HG03460 (cell line): ENCODE measurements at regions not wholly inside any gene's neighbourhood (a gene's known extent, or its start where the extent isn't known, plus 50 kb on each side); places are given as distances from the start of the nearest gene placed in this dataset.
"Not testable (repeated sequence)": the region's sequence is repeated elsewhere in the genome, so short reads cannot be mapped to it uniquely, and the experiment has no call there.

ENCODE experiments used
- ATAC-seq: cut with Tn5 transposase; IDR thresholded peaks from one replicate; pipeline ENCODE4 v1.9.1; 2021; ENCODE audit not compliant: unreplicated experiment

DNA sequence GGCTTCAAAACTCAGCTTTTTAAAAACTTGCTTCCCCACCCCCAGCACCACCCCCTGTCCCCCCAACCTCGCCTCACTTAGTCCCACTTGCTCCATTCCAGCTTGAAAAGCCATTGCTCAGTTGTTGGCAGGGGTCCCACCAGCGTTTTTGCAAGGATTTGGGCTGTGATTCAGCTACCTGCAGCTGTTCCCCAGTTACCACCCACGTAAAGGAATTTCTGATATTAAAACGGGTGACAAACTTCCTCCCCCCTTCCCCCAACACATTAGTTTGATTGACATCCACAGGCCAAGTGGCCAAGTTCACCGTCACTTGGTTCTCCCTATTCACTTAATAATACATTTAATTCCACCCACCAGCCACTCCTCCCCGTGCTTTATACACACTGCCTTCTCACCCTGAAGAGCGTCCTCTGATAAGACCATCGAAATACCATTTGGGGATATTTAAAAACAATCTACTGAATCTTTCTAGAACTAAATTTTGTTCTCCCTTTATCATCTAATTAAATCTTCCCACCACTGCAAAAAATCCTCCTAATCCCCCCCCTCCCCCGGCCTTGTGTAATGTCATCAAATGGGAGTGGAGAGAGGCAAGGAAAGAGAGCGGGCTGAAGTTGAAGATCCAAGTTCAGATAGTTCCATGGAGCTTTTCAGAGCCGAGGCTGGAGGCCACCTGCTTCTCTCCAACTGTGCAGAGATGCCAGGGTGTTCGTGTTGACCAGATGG, 55.1 kb downstream of the SOX9 start:
- no peak for ATAC-seq

DNA sequence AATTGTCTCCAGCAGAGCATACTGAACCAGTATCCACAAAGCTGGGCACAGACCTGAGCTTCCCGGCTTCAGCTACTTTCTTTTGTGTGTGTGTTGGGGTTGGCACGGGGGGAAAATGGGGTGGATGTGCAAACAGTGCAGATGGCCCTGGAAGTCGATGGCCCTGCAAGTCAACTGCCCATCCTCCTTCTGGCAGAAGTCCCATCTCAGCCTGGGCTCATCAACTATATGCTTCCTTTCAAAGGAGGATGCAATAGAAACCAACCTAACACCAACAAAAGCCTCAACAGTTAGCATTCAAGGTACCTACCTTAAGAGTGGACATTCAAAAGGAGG, 55.7 kb downstream of the SOX9 start:
- ATAC-seq: no peak

DNA sequence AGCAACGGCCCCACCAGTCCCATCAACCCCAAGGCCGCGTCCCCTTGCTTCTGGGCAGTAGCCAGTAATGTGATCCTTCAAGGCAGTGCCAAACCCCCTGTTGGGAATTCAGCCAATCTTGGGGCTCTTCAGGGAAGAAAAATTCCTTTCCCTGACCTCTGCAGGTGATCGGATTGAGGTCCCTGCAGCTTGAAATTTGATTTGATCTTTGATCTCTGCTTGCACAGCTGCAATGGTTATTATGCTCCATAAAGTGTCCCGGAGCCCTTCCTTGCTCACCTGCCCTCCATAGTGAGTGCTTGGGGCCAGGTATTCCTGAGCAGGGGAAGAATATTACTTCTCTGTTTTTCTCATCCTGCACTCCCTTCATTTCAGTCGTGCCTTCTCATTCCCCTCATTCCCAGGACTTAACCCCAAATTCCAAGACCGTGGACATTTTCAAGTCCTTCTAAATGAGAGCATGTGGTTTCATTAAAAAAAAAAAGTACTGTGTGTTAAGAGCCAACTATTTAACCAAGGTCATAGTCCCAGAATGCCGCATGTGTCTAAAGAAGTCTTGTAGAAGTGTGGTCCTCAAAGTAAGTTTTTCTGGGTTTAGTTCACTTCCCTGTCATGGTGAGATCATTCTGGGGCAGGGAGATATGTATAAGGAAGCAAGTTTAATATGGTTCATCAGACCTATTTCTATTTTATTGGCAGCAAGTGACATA, 56.3 kb downstream of the SOX9 start:
- no peak for ATAC-seq

DNA sequence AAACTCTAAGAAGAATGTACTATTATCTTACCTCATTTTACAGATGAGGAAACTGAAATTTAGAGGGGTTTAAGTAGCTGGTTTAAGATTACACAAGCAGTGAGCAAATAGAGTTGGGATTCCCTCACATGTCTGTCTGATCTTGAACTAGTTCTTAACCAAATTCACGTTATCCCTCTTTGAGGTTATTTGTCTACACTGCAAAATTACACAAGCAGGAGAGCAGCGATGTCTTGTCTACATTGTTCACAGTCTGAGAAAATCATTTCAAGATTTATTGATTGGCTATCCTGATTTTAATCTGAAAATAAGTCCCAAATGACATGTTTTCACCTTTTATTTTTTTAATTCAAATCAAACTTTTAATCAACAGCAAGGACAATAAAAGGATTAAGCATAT, 56.9 kb downstream of the SOX9 start:
- ATAC-seq: no peak

DNA sequence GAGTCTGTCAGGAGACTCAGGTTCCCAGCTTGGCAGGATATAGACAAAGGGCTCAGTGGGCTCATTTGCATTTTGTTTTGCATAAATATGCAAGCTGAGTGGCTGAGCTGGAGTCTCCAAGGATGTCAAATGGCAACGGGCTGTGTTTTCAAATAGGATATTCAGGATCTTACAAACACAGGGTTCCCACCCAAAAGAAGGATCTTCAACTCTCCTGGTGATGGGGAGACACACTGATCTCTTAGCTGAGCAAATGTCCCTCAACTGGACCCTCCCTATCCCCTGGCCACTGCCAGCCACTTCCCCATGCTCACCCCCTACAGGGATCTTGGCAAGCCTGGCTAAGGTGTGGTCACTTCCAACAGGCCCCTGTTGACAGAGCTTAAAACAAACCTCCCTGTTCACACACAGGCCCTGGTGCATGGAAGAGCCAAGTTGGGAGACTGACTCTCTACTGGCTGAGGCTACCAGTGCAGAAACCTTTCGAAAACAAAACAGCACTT, 61.6 kb downstream of the SOX9 start:
- no peak for ATAC-seq

DNA sequence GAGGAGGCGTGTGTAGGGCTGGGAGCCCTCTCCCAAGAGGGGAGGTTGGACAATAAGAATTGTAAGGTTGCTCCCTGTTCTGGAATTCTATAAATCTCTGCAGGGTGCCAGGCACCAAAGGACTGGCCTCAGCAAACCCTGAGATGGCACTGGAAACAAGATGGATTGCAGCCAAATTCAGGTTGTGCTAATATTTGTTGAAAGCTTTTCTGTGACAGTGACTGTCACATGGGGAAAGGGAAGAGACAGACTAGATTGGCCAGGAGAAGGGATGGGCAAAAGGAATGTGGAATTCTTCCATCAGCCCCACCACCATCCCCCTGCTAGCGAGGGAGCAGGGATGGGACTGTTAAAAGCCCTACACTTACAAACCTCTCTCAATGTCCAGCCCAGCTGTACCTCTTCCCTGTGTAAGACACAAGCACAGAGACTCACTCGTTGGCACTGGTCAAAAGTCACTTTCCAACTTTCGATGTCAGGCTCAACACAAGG, 62.4 kb downstream of the SOX9 start:
- no peak for ATAC-seq

DNA sequence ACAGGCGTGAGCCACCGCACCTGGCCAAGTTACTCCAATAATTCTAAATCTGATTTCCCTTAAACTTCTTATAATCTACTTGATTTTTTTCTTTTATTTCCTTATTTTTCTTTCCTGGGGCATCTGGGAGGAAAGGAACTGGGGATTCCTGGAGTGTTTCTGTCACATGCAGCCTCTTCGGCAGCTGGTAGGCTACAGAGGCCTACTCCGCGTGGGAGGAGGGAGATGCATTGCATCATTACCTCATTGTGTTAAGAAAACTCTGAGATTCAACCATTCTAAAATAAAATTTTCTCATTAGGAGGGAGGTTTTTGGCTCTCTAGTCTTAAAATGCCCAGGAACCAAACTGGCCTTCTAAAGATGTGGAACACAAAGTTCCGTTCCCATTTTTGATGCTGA, 64.0 kb downstream of the SOX9 start:
- no peak for ATAC-seq

DNA sequence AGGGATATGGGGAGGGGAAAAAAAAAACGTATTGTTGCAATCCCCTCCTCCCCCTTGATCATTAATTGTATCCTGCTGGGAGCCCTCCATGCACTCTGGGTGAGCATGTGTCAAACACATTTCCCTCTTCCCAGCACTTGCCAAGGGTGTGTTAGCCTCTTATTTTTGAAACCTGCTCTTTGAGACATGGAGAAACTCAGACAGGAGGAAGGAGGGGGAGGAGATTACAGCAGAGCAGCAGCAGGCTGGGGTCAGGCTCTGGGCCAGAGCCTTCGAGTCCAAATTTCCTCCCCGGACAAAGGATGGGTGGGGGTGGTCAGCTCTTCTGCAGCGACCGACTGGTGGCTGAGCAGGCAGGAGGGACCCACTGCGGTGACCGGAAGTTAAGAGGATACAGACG, 64.7 kb downstream of the SOX9 start:
- no peak for ATAC-seq

DNA sequence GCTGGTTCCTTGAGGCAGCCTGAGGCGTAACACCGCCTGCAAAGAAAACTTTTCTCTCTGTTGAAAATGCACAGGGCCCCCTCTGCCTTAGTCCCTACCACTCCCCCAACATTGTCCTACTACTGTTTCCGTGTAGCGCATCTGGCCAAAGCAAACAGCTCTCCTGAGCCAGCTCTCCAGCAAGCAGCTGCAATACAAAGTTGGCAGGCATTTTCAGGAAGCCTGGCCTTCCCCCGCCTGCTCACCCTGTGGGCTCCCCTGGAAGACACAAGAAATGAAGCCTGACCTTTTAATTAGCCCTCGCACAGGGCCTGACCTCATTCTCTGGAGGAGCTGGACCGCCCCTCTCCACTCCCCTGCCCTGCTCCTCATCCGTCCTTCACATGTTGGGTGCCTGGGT, 66.7 kb downstream of the SOX9 start:
- no peak for ATAC-seq

DNA sequence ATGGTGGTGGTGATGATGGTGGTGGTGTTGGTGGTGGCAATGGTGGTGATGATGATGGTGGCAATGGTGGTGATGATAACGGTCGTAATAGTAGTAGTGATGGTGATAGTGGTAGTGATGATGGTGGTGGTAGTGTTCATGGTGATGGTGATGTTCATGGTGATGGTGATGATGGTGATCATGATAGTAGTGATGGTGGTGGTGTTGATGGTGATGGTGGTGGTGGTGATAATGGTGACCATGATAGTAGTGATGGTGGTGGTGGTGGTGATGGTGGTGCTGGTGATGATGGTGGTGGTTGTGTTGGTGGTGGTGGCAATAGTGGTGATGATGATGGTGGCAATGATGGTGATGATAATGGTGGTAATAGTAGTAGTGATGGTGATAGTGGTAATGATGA, 68.0 kb downstream of the SOX9 start:
- no peak for ATAC-seq

DNA sequence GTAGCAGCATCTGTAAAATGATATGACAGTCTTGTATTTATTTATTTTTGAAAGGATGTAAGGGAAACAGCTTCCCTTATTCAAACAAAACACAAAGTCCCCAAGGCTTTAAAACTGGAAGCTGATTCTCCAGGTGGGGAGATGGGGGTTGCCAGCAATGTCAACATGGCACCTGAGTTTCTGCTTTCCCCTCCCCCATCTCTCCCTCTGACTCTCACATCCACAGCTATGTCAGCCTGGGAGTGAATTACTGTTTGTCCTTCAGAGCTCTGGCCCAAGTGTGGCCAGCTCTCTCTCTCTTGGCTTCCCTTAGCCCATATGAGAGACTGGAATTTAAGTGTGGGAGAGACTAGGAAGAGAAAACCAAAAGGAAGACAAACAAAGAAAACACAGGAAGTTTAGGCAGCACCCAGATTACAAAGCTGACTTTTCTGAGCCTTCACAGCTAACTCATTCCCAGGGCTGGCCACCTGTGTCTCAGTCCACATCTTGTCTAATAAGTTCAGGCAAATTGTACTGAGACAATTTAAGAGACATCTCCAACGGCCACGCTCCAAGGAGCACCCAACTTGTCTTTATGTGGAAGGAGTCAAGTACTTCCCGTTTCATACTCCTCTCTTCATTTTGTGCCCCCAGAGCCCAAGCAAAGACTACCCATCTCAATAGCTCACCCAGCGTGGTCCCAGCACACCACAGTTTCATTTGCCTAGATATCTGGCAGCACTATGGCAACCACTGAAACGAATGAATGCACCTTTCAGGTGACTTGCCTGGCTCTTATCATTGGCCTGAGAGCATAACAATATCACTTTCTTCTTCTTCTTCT, 69.2 kb downstream of the SOX9 start:
- ATAC-seq: no peak

DNA sequence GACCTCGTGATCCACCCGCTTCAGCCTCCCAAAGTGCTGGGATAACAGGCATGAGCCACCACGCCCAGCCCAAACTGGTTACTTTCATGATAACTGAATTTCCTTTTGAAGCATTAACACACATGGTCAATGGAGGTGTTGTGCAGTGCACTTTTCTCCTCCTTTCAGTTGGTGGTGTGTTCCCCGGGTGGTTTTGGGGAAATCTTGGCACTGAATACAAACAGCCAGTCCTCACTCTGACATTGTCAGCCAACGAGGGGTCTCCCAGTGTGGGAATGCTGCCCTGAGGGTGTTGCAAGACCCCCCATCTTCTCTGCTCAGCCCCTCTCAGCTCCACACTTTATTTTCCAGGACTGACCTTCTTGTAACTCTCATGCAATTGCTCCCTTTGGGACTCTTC, 70.5 kb downstream of the SOX9 start:
- no peak for ATAC-seq

DNA sequence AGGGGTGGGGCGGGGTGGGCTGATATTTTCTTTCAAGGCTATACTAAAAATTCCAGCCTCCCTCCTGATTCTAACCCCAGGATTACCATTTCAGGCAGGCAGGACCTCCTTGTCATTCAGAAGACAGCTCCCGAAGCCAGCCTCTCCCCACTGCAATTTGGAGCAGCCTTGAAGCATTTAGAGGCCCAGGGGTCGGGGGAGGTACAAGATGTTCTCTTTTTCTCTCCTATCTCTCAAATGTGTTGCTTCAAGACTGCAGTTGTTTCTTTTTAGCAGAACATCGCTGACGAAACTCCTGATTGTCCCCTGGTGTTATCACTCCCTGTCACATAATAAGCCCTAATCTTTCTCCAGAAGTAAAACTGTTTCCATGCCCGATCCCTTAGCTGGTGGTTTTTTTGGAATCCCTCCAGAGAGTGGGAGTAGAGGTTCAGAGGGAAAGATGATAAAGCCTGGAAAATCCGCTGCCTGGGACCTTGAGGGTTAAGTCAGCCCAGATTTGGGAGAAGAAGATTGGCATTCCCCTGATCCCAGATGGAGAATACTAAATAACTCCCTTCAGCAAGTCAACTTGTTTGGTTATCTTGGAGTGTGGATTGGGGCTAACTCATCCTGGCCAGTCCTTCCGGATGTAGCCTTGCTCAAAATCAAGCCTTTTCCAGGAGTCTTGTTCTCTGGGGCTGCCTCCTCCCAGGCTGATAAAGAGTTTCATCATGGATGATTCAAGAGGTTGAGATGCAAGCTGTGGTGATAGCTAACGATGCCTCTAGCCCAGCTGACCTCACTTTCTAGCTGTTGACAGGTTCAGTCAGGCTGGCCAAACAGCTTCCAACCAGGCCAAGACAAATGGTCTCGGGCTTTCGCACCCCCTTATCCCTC, 71.3 kb downstream of the SOX9 start:
- ATAC-seq: no peak

DNA sequence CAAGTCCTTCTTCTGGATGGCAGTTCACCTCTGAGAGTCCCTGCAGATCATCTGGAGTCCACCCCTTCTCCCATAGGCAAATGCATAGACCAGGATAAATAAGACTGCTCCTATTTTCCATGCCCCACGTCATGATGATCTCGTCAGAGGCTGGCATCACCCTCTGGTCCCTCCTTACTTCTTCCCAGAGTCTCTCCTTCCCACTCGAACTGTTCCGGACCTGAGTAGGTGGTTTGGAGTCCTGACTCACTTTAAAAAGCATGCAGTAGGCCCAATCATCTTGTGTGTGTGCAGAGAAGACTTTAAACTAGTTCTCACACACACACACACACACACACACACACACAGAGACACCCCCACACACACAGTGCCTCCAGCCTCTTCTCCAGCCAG, 72.0 kb downstream of the SOX9 start:
- ATAC-seq: no peak

DNA sequence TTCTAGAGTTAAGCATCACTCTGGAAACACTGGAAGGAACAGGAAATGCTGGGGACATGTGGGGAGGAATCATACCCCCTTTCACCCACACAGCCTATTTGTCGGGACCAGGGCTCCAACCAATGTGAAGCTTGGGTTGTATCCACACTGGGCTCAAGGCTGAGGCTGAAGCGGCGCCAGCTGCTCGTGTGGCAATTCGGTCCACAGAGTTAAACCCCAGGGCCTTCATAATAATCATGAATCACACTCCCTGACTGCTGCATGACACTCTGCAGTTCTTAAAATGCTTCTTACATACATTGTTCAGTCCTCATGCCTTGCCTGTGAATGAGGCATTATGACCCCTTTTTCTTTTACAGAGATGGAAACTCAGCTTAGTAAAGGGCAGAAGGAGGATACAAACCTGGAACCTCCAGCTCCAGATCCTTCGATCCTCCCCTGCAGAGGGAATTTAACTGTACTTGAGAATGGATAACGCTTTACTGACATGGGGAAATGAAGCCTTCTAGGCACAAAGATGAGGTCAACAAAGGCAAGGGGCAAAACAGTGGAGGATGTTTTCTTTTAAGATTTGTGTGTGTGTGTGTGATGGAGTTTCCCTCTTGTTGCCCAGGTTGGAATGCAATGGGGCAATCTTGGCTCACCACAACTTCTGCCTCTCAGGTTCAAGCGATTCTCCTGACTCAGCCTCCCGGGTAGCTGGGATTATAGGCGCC, 72.7 kb downstream of the SOX9 start:
- no peak for ATAC-seq

DNA sequence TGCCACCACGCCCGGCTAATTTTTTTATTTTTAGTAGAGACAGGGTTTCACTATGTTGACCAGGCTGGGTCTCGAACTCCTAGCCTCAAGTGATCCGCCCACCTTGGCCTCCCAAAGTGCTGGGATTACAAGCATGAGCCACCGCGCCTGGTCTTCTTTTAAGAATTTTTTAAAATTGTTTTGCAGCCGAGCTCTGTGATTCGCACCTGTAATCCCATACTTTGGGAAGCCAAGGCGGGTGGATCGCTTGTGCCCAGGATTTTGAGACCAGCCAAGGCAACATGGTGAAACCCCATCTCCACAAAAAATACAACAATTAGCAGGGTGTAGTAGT, 73.3 kb downstream of the SOX9 start:
- ATAC-seq: not testable (repeated sequence)

DNA sequence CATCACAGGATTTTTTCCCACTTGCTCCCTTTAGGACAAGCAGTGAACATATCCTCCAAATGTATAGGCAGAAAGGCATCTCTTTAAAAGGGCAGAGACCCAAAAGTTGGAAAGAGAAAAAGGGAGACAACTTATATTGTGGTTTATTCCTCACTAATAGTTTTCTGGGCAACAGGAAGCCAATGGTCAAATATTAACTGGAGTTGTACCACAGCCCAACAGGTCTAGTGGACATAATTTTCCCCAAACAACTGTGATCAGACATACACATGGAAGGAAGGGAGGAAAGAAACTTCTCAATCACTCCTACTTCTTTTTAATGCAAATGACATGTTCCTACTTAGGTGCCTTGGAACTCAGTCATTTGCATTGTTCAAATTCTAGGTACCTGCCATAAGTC, 78.4 kb downstream of the SOX9 start:
- ATAC-seq: no peak

DNA sequence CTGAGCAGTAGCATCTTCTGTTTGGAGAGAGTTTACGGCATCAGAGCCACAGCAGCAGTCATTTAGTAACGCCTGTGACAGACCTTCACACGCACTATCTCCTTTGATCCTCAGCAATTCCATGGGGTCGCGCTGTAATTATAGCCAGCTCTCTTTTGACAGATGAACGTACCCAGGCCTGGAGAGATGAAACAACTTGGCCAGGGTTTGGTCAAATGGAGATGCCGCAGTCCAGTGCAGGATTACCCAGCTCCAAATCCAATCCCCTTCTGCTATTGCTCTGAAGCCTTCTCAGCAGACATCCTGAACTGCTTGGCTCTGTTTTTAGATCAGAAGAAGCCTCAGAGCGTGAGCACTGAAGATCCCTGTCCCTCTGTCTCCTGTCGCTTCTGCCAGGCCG, 83.9 kb downstream of the SOX9 start:
- no peak for ATAC-seq

DNA sequence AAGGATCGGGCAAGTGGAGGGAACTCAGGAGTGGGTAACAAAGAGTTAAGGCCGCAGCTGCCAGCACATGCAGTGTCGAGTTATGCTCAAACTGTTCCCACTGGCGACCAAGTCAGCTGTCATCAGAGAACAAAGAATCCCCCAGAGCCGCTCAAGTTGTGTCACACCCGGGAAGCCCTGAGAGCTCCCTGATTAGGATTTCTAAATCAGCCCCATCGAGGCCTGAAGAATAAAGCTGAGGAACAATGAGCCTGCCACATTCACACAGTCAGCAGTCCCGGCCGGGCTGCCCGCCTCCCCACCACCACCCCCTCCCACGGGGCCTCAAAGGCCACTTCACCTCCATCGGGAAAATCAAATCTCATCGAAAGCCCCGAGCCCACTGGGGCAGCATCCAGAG, 84.5 kb downstream of the SOX9 start:
- no peak for ATAC-seq

DNA sequence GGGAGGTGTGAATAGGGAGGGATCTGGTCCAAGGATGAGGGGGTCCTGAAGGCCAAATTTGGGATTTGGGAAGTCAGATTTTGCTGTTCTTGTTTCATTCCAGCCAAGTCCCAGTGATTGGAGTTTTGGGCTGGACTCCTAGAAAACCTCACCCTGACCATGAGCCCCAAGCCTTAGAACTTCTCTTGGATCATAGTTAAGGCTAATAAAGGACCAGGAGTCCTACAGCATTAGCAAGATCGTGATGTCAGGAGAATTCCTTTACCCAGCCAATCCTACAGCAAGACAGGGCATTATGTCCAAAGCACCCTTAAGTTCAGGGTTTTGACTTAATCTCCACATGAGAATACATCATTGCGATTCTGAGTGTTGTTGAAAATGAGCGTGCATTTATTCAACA, 85.0 kb downstream of the SOX9 start:
- ATAC-seq: no peak
